ENCODE measurements at regions not wholly inside any gene's neighbourhood (a gene's known extent, or its start where the extent isn't known, plus 50 kb on each side); places are given as distances from the start of the nearest gene placed in this dataset.

DNA sequence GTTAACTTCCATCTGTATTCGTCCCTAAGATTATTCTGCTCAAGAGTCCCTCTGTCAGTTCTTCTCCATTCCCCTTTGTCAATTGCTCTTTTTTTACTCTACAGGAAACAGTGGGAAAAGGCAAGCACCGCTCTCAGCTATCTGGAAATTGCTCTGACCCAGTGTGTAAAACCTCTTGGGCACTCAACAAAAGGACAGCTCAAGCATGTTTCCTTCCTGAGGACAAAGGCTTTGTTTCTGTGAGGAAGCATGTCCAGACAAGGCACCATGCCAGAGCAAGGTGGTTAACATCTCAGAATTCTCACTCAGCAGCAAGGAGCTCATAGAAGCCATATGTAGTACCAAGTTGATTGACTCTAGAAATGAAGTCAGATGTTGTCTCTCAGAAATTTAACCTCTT, 735.6 kb downstream of the TSN start:
- TF ChIP-seq, protein P1, sequence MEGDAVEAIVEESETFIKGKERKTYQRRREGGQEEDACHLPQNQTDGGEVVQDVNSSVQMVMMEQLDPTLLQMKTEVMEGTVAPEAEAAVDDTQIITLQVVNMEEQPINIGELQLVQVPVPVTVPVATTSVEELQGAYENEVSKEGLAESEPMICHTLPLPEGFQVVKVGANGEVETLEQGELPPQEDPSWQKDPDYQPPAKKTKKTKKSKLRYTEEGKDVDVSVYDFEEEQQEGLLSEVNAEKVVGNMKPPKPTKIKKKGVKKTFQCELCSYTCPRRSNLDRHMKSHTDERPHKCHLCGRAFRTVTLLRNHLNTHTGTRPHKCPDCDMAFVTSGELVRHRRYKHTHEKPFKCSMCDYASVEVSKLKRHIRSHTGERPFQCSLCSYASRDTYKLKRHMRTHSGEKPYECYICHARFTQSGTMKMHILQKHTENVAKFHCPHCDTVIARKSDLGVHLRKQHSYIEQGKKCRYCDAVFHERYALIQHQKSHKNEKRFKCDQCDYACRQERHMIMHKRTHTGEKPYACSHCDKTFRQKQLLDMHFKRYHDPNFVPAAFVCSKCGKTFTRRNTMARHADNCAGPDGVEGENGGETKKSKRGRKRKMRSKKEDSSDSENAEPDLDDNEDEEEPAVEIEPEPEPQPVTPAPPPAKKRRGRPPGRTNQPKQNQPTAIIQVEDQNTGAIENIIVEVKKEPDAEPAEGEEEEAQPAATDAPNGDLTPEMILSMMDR (IDR thresholded peaks at IDR 0.05; ENCODE audit: control insufficient read depth, extremely low read depth, insufficient read depth) = no peak
- no peak for DNase-seq (ENCODE audit: low read depth)
- no peak overlapping the region for H3K4me3 ChIP-seq (ENCODE audit: low read depth, low read length)

DNA sequence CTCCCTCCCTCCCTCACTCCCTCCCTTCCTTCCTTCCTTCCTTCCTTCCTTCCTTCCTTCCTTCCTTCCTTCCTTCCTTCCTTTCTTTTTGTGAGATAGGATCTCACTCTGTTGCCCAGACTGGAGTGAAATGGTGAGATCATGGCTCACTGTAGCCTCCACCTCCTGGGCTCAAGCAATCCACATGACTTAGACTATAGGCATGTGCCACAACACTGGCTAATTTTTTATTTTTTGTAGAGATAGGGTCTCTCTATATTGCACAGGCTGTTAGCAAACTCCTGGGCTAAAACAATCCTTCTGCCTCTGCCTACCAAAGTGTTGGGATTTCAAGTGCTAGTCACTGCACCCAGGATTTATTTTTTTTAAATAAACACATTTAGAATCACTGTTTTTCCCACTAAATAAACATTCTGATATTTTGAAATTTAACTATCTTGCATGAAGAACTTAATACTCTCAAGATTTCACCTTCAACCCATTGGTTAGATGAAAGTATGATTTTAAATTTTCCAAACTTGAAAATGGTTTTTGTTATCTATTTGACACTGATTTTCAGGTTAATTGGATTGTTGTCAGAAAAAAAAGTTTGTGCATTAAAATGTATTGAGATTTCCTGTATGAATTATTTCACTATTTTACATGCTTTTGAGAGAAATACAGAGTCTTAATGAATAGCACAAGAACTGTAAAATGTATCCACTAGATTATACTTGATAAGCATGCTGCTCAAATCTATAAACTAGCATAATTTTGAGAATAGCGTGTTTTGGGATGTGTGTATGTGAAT, 745.1 kb downstream of the TSN start:
- H3K4me3 ChIP-seq (ENCODE audit: low read depth, low read length) = no peak overlapping the region
- no peak for DNase-seq (ENCODE audit: low read depth)

DNA sequence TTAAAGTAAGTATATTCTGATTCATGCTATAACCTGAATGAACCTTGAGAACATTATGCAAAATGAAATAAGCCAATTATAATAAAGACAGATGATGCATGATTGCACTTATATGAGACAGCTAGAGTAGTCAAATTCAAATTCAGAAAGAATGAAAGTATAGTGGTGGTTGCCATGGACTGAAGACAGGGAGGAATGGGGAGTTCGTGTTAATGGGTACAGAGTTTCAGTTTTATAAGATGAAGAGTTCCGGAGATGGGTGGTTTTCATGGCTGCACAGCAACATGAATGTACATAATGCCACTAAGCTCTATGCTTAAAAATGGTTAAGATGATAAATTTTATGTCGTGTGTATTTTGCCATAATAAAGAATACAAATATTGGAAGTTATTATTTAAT, 751.2 kb downstream of the TSN start:
- H3K4me3 ChIP-seq (ENCODE audit: low read depth, low read length) = no peak overlapping the region
- no peak for DNase-seq (ENCODE audit: low read depth)
- TF ChIP-seq, protein P1 (IDR thresholded peaks at IDR 0.05; ENCODE audit: control insufficient read depth, extremely low read depth, insufficient read depth) = no peak

More for the DNA sequence above, 745.1 kb downstream of the TSN start:
- TF ChIP-seq, protein P1 (IDR thresholded peaks at IDR 0.05; ENCODE audit: control insufficient read depth, extremely low read depth, insufficient read depth) = no peak

DNA sequence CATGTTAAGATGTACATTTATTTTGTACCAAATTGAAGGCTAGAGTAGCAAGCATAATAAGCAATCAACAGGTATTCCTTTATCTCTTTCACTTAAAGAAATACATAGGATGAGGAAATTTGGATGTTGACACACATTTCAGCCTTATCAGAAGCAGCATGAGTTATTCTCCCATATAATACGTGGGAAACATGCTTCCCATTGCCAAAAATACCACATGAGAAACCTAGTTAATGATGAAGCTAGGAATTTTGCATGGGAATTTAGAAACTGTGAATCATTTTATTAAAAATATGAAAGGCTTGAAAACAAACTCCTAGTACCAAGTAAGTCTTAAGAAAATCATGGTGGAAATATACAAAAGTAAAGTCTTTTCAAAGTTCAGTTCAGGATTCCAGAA, 751.8 kb downstream of the TSN start:
- TF ChIP-seq, protein P1 (IDR thresholded peaks at IDR 0.05; ENCODE audit: control insufficient read depth, extremely low read depth, insufficient read depth) = no peak
- no peak for DNase-seq (ENCODE audit: low read depth)
- no peak overlapping the region for H3K4me3 ChIP-seq (ENCODE audit: low read depth, low read length)

DNA sequence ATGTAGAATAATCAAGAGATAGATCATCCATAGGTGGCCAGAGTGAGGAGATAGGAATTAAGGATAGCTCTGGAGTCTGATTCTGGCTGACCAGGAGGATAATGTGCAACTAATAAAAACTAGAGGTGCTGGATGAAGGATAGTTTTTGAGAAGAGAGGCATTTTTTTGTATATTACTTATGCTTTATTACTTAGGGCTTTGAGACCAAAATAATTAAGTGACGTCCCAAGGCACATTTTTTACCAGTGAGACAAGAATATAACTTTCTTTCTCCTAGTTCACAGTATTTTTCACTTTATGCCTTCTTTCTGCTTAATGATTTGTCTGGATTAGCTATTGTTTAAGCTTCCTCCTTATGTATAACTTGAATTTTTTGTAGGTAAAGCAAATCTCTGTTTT, 756.6 kb downstream of the TSN start:
- TF ChIP-seq, protein P1 (IDR thresholded peaks at IDR 0.05; ENCODE audit: control insufficient read depth, extremely low read depth, insufficient read depth) = no peak
- no peak overlapping the region for H3K4me3 ChIP-seq (ENCODE audit: low read depth, low read length)
- DNase-seq (ENCODE audit: low read depth) = no peak

DNA sequence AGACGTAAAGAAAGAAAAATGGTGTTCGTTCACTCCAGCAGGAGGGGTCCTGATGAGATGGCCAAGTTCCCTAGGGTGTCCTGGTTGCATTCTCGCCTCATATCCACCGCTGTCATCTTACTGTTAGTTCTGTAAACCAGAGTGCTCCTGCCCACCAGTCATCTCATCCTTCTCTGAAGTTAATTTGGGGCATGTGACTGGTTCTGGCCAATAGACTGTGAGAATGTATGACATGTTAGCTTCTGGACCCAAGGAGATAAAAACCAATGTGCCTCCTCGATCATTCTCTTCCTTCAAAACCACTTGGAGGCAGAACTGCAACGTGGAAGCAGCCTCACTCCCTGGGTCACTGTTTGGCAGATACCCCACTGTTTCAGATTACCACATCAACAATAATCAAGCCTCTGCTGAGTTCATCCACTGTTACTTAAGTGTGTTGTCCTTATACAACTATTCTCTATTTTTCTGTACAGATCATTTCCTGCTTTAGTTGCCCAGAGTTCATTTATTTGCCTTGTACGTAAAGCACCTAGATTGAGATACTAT, 759.1 kb downstream of the TSN start:
- H3K4me3 ChIP-seq (ENCODE audit: low read depth, low read length) = no peak overlapping the region
- peak; percentile 11 for DNase-seq (ENCODE audit: low read depth)
- TF ChIP-seq, protein P1 (IDR thresholded peaks at IDR 0.05; ENCODE audit: control insufficient read depth, extremely low read depth, insufficient read depth) = peak; percentile 18; the same call in 1 of the 2 replicates

Measured in LNCaP clone FGC (cell line).